Endothelial cell of umbilical vein (primary cell): ENCODE measurements at regions not wholly inside any gene's neighbourhood (a gene's known extent, or its start where the extent isn't known, plus 50 kb on each side); places are given as distances from the start of the nearest gene placed in this dataset.

ENCODE experiments used
- EZH2 ChIP-seq: IDR thresholded peaks from 2 replicates; pipeline ENCODE4 v1.6.1; 2012; ENCODE audit warnings: borderline replicate concordance, low read depth, mild to moderate bottlenecking, moderate library complexity, low read length, inconsistent platforms; ENCODE audit not compliant: severe bottlenecking
- FOS ChIP-seq: IDR thresholded peaks from 2 replicates; pipeline ENCODE4 v1.6.1; 2011; ENCODE audit warnings: mild to moderate bottlenecking, low read length, moderate library complexity, borderline replicate concordance; ENCODE audit not compliant: insufficient read depth
- GATA2 ChIP-seq: IDR thresholded peaks from 2 replicates; pipeline ENCODE4 v1.7.0; 2011; ENCODE audit warnings: low read depth, mild to moderate bottlenecking, moderate library complexity, mixed read lengths, low read length; ENCODE audit not compliant: insufficient read length, insufficient read depth
- JUN ChIP-seq: IDR thresholded peaks from 2 replicates; pipeline ENCODE4 v1.6.1; 2011; ENCODE audit warnings: borderline replicate concordance, low read depth; ENCODE audit not compliant: insufficient read length, insufficient read depth
- MAX ChIP-seq: IDR thresholded peaks from 2 replicates; pipeline ENCODE4 v1.6.1; 2011; ENCODE audit not compliant: insufficient read depth, insufficient read length
- MYC ChIP-seq: IDR thresholded peaks from one replicate; pipeline ENCODE4 v1.6.1; 2011; ENCODE audit warnings: mild to moderate bottlenecking, low read depth, low read length
- POLR2A ChIP-seq: IDR thresholded peaks from 2 replicates; pipeline ENCODE4 v1.6.1; 2012; ENCODE audit warnings: low read depth, mild to moderate bottlenecking, control low read depth, low read length
- POLR2AphosphoS5 ChIP-seq: IDR thresholded peaks from 2 replicates; pipeline ENCODE4 v1.6.1; 2012; ENCODE audit warnings: low read depth, mild to moderate bottlenecking, control low read depth, low read length, moderate library complexity; ENCODE audit not compliant: insufficient read depth
- TF ChIP-seq, protein P1 (sequence below), 2 donors: IDR thresholded peaks; 1 replicate in 1 of 2; 2 replicates in 1 of 2; pipeline ENCODE4 v1.5.1; 2011; ENCODE audit warnings: low read length in 2 of 2, mild to moderate bottlenecking in 2 of 2, moderate library complexity in 2 of 2, control low read depth in 1 of 2, inconsistent platforms in 1 of 2, low read depth in 1 of 2; ENCODE audit not compliant: insufficient read depth in 1 of 2; ENCODE audit errors: extremely low read depth in 1 of 2

- TF ChIP-seq POLR2AphosphoS5 = no peak
- TF ChIP-seq, protein P1, sequence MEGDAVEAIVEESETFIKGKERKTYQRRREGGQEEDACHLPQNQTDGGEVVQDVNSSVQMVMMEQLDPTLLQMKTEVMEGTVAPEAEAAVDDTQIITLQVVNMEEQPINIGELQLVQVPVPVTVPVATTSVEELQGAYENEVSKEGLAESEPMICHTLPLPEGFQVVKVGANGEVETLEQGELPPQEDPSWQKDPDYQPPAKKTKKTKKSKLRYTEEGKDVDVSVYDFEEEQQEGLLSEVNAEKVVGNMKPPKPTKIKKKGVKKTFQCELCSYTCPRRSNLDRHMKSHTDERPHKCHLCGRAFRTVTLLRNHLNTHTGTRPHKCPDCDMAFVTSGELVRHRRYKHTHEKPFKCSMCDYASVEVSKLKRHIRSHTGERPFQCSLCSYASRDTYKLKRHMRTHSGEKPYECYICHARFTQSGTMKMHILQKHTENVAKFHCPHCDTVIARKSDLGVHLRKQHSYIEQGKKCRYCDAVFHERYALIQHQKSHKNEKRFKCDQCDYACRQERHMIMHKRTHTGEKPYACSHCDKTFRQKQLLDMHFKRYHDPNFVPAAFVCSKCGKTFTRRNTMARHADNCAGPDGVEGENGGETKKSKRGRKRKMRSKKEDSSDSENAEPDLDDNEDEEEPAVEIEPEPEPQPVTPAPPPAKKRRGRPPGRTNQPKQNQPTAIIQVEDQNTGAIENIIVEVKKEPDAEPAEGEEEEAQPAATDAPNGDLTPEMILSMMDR (IDR thresholded peaks at IDR 0.05; ENCODE audit: extremely low read depth in 1 of 2, insufficient read depth in 1 of 2, low read depth in 1 of 2, low read length in 2 of 2) = no peak
- TF ChIP-seq POLR2A = no peak
- TF ChIP-seq MAX = no peak
- no peak for TF ChIP-seq JUN
- no peak for TF ChIP-seq EZH2
- no peak for TF ChIP-seq MYC
- no peak for TF ChIP-seq GATA2
- no peak for TF ChIP-seq FOS
These were observed 1033.6 kb downstream of the CDH8 start for GRCh38 chr16:61002479-61003204.
